Activated T-cell treated with anti-CD3 and anti-CD28 coated beads for 24 hours (primary cell): ENCODE measurements at regions not wholly inside any gene's neighbourhood (a gene's known extent, or its start where the extent isn't known, plus 50 kb on each side); places are given as distances from the start of the nearest gene placed in this dataset.

Experiments used
- DNase-seq: peaks from one replicate; pipeline ENCODE4 v3.0.0-alpha.2; 2020; ENCODE audit warnings: low read depth

- no peak for DNase-seq
Observed at GRCh38 chr4:115353370-115353769, 239.9 kb upstream of the NDST4 start.

- DNase-seq, result no peak
Observed at GRCh38 chr4:115343171-115343570, 229.8 kb upstream of the NDST4 start.

GRCh38 chr4:115334736-115335411, 221.5 kb upstream of the NDST4 start:
- DNase-seq, result no peak

- DNase-seq, result no peak
Observed at GRCh38 chr4:115332078-115332477, 218.7 kb upstream of the NDST4 start.

- no peak for DNase-seq
Observed at GRCh38 chr4:115331241-115331640, 217.8 kb upstream of the NDST4 start.

GRCh38 chr4:115325836-115326235, 212.4 kb upstream of the NDST4 start:
- DNase-seq, result no peak

- DNase-seq, result no peak
Observed at GRCh38 chr4:115323106-115323707, 209.8 kb upstream of the NDST4 start.

- DNase-seq, result no peak
Observed at GRCh38 chr4:115315182-115315581, 201.8 kb upstream of the NDST4 start.

- DNase-seq, result no peak
Observed at GRCh38 chr4:115310641-115311040, 197.2 kb upstream of the NDST4 start.

- DNase-seq, result no peak
Observed at GRCh38 chr4:115294717-115295116, 181.3 kb upstream of the NDST4 start.

GRCh38 chr4:115293093-115293462, 179.7 kb upstream of the NDST4 start:
- DNase-seq, result no peak

- no peak for DNase-seq
Observed at GRCh38 chr4:115292320-115293092, 179.1 kb upstream of the NDST4 start.

GRCh38 chr4:115287426-115287825, 174.0 kb upstream of the NDST4 start:
- no peak for DNase-seq

- DNase-seq, result no peak
Observed at GRCh38 chr4:115279330-115279729, 165.9 kb upstream of the NDST4 start.

GRCh38 chr4:115278830-115279229, 165.4 kb upstream of the NDST4 start:
- DNase-seq, result no peak

- no peak for DNase-seq
Observed at GRCh38 chr4:115275615-115276014, 162.2 kb upstream of the NDST4 start.

- no peak for DNase-seq
Observed at GRCh38 chr4:115274545-115274944, 161.1 kb upstream of the NDST4 start.

GRCh38 chr4:115272594-115272993, 159.2 kb upstream of the NDST4 start:
- DNase-seq, result no peak

- no peak for DNase-seq
Observed at GRCh38 chr4:115272185-115272584, 158.8 kb upstream of the NDST4 start.

- no peak for DNase-seq
Observed at GRCh38 chr4:115260195-115260594, 146.8 kb upstream of the NDST4 start.

- DNase-seq, result no peak
Observed at GRCh38 chr4:115259642-115260041, 146.2 kb upstream of the NDST4 start.

GRCh38 chr4:115249808-115250207, 136.4 kb upstream of the NDST4 start:
- DNase-seq, result no peak

- DNase-seq, result no peak
Observed at GRCh38 chr4:115234405-115235093, 121.1 kb upstream of the NDST4 start.
